Prostate gland (tissue), 2 donors: ENCODE measurements at regions not wholly inside any gene's neighbourhood (a gene's known extent, or its start where the extent isn't known, plus 50 kb on each side); places are given as distances from the start of the nearest gene placed in this dataset.

Source experiments
- DNase-seq: peaks from one replicate; pipeline ENCODE4 v3.0.0-alpha.2; 2019; ENCODE audit warnings: low spot score
- H3K27ac ChIP-seq, 2 donors: fragments of 200-600 bp; sonication (generic); 2 replicates each; pipeline ENCODE4 v1.5.1; 2017 to 2019
- H3K27me3 ChIP-seq: fragments of 200-600 bp; sonication (generic); replicated peaks from 2 replicates; pipeline ENCODE4 v1.5.1; 2019; ENCODE audit not compliant: insufficient read depth
- H3K36me3 ChIP-seq, 2 donors: fragments of 200-600 bp; sonication (generic); 1 replicate in 1 of 2; 2 replicates in 1 of 2; pipeline versions ENCODE4 v1.5.1 to v1.8.1; 2017 to 2019
- H3K4me1 ChIP-seq: fragments of 200-600 bp; sonication (generic); replicated peaks from 2 replicates; pipeline ENCODE4 v1.5.1; 2019
- H3K4me3 ChIP-seq, 2 donors: fragments of 200-600 bp; sonication (generic); 2 replicates each; pipeline ENCODE4 v1.5.1; 2017 to 2019
- H3K9me3 ChIP-seq: fragments of 200-600 bp; sonication (generic); 2 replicates; pipeline ENCODE4 v1.5.1; 2017
- POLR2A ChIP-seq: fragments of 450-650 bp; IDR thresholded peaks from one replicate; pipeline ENCODE4 v1.6.1; 2016; ENCODE audit warnings: antibody characterized with exemption, mild to moderate bottlenecking
- POLR2AphosphoS5 ChIP-seq: sonication (generic); formaldehyde crosslinking; IDR thresholded peaks from one replicate; pipeline ENCODE4 v1.6.1; 2017; ENCODE audit warnings: antibody characterized with exemption
- WGBS: methylation state at CpG from one replicate; pipeline ENCODE4 v1.1.5; 2018; 5-methylcytosine and 5-hydroxymethylcytosine counted together
- intact Hi-C: fragments of 100-400 bp; cut with DNase I; formaldehyde crosslinking; loops from one replicate; pipeline ENCODE4 v1.14.2; 2022
- TF ChIP-seq, protein P1 (sequence below), 4 experiments: fragments of 200-600 bp in 2 of 4; fragments of 450-650 bp in 2 of 4; sonication (generic) in 2 of 4; IDR thresholded peaks; 1 replicate in 3 of 4; 2 replicates in 1 of 4; pipeline ENCODE4 v1.5.1; 2016 to 2019; ENCODE audit warnings: antibody characterized with exemption in 4 of 4, mild to moderate bottlenecking in 2 of 4, moderate library complexity in 2 of 4

DNA sequence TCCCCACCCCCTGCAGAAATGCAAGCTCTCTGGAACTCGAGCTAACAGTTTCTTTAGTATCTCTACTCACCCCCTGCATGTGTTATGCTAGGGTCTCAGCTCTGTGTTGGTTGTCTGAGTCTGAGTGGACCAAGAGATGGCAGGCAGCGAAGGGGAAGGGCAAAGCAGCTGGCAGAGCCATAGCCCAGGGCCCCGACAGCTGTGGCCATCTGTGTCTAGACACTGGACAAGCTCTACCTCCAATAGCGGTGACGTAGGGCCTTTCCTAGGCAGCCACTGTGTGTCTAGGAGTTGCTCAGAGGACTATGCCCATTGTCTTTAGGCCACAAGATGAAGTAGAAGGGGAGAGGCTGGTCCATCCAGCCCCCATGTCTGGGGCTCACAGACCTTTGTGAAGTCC, 79.2 kb downstream of the EFNB1 start:
- no peak for DNase-seq

DNA sequence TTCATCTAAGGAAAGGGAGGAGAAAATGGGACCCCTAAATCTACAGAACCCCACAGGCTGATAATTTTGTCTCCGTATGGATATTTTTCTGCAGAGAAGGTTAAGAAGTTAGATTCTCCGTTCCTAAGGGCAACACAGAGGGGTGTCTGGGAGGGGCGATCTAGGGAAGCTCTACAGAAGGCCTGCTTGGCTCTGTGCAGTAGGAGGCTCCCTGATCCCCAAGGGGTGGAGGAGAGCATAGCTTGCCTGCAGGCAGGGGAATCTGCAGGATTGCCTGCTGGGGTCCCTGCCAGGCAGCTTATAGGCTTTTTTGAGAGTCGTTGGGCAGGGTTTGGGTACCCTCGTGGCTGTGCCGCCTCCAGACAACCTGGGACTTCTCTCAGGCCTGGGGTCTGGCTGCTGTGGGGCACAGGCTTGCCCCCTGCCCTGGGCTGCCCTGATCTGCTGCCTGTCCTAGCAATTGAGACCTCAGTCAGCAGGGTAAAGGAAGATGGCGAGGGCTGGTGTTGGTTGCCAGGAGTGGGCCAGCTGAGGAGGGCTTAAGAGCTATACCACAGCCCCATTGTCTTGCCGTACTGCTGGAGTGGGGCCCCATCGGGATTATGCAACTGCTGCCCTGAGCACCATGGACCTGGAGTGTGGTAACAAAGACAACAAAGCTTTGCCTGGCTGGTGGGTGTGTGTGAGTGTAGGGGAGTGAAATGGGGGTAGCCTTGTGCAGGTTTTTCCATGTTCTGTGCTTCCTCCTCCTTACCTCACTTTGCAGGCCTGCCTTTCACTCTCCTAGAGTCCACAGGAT, 74.1 kb downstream of the EFNB1 start:
- no peak for DNase-seq
- intact Hi-C loops = no loop called here
- Histone ChIP-seq H3K4me3 (no peak overlapping the region), H3K36me3 (no peaks in the 10 kb centered on the region), H3K4me1 (no peaks in the 10 kb centered on the region), H3K9me3 (no peaks in the 10 kb centered on the region), H3K27me3 (no peaks in the 10 kb centered on the region), H3K27ac (no peak overlapping the region)
- 79% methylated on average over 7 of the region's 9 CpGs for WGBS
- TF ChIP-seq, protein P1, sequence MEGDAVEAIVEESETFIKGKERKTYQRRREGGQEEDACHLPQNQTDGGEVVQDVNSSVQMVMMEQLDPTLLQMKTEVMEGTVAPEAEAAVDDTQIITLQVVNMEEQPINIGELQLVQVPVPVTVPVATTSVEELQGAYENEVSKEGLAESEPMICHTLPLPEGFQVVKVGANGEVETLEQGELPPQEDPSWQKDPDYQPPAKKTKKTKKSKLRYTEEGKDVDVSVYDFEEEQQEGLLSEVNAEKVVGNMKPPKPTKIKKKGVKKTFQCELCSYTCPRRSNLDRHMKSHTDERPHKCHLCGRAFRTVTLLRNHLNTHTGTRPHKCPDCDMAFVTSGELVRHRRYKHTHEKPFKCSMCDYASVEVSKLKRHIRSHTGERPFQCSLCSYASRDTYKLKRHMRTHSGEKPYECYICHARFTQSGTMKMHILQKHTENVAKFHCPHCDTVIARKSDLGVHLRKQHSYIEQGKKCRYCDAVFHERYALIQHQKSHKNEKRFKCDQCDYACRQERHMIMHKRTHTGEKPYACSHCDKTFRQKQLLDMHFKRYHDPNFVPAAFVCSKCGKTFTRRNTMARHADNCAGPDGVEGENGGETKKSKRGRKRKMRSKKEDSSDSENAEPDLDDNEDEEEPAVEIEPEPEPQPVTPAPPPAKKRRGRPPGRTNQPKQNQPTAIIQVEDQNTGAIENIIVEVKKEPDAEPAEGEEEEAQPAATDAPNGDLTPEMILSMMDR (IDR thresholded peaks at IDR 0.05) = no peak
- no peak for TF ChIP-seq POLR2A
- no peak for TF ChIP-seq POLR2AphosphoS5

More for the DNA sequence above, 79.2 kb downstream of the EFNB1 start:
- Histone ChIP-seq H3K36me3 (no peaks in the 10 kb centered on the region), H3K4me1 (no peaks in the 10 kb centered on the region), H3K27me3 (no peaks in the 10 kb centered on the region), H3K27ac (no peak overlapping the region), H3K9me3 (no peaks in the 10 kb centered on the region), H3K4me3 (no peak overlapping the region)
- TF ChIP-seq POLR2A (no peak), POLR2AphosphoS5 (no peak)
- TF ChIP-seq, protein P1 (IDR thresholded peaks at IDR 0.05) = no peak
- intact Hi-C loops = no loop called here
- 82% methylated on average over 4 of the region's 5 CpGs for WGBS

DNA sequence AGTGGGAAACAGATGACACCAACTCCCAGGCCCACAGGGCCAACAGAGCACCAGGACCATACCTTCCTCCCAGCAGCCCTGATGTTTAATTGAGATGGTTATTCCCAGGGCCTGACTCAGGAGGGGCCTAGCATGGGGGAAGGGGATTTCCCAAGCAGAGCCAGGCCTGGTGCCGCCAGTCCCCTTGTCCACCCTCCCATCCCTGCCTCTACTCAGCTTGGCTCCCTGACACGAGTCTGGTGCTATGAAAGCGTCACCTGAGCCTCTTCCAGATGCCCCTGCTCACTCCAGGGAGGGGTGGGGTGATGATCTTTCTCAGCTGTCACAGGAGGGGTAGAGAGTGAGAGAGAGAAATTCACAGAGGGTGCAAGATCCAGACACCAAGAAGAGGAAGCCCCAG, 72.7 kb downstream of the EFNB1 start:
- H3K36me3 ChIP-seq = no peaks in the 10 kb centered on the region
- H3K4me3 ChIP-seq = no peak overlapping the region
- intact Hi-C loops = no loop called here
- TF ChIP-seq POLR2AphosphoS5 (no peak), POLR2A (no peak)
- TF ChIP-seq, protein P1 (IDR thresholded peaks at IDR 0.05) = no peak
- no peaks in the 10 kb centered on the region for H3K27me3 ChIP-seq
- no peaks in the 10 kb centered on the region for H3K9me3 ChIP-seq
- no peak overlapping the region for H3K27ac ChIP-seq
- DNase-seq = no peak
- 79% methylated on average over 3 of the region's 3 CpGs for WGBS
- H3K4me1 ChIP-seq = no peaks in the 10 kb centered on the region

DNA sequence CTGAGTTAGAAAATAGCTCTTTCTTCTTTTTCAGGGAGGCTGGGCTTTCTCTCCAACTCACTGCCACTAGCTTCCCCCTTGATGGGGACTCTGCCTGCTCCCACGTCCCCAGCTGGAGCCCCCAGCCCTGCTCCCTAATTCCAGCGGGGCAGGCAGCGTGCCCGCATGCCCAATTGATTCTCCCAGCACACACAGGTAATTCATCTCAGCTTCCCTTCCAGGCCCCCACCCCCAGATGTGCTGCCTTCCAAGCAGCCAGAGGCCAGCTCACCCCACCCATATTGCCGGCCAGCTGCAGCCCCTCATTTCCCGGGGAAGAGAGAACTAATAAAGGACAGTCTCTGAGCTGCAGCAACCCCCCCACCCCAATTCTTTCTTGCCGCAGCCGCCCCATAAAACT, 69.8 kb downstream of the EFNB1 start:
- Histone ChIP-seq H3K4me1 (no peaks in the 10 kb centered on the region), H3K36me3 (no peaks in the 10 kb centered on the region), H3K27me3 (no peaks in the 10 kb centered on the region), H3K9me3 (no peaks in the 10 kb centered on the region), H3K27ac (no peak overlapping the region), H3K4me3 (no peak overlapping the region)
- DNase-seq = no peak
- 76% methylated on average over 6 of the region's 8 CpGs for WGBS
- intact Hi-C loops = no loop called here
- TF ChIP-seq POLR2A = no peak
- TF ChIP-seq, protein P1 (IDR thresholded peaks at IDR 0.05) = no peak
- TF ChIP-seq POLR2AphosphoS5 = no peak
